COR-L47 (cell line): ENCODE measurements at regions not wholly inside any gene's neighbourhood (a gene's known extent, or its start where the extent isn't known, plus 50 kb on each side); places are given as distances from the start of the nearest gene placed in this dataset.

ENCODE experiments used
- DNase-seq: peaks from one replicate; lab custom pipeline; 2025; lab: John Stamatoyannopoulos, UW

- no peak for DNase-seq
These were observed 196.4 kb upstream of the ACVR2A start for GRCh38 chr2:147648471-147648870.

GRCh38 chr2:147647816-147648215, 197.0 kb upstream of the ACVR2A start:
- DNase-seq: no peak

GRCh38 chr2:147646818-147647468, 197.9 kb upstream of the ACVR2A start:
- DNase-seq: no peak

GRCh38 chr2:147644491-147644890, 200.3 kb upstream of the ACVR2A start:
- no peak for DNase-seq

GRCh38 chr2:147642765-147643164, 202.1 kb upstream of the ACVR2A start:
- DNase-seq: no peak

- DNase-seq: no peak
These were observed 203.2 kb upstream of the ACVR2A start for GRCh38 chr2:147641651-147642050.

- no peak for DNase-seq
These were observed 204.9 kb upstream of the ACVR2A start for GRCh38 chr2:147639891-147640290.

GRCh38 chr2:147639386-147639785, 205.4 kb upstream of the ACVR2A start:
- DNase-seq: no peak

- no peak for DNase-seq
These were observed 207.9 kb upstream of the ACVR2A start for GRCh38 chr2:147636886-147637285.

- DNase-seq: no peak
These were observed 208.5 kb upstream of the ACVR2A start for GRCh38 chr2:147636238-147636882.

GRCh38 chr2:147634826-147635225, 210.0 kb upstream of the ACVR2A start:
- no peak for DNase-seq

- DNase-seq: no peak
These were observed 212.6 kb upstream of the ACVR2A start for GRCh38 chr2:147632198-147632597.

- no peak for DNase-seq
These were observed 213.5 kb upstream of the ACVR2A start for GRCh38 chr2:147631294-147631693.

GRCh38 chr2:147630585-147630984, 214.2 kb upstream of the ACVR2A start:
- DNase-seq: no peak

- no peak for DNase-seq
These were observed 215.8 kb upstream of the ACVR2A start for GRCh38 chr2:147628971-147629421.

- DNase-seq: no peak
These were observed 221.5 kb upstream of the ACVR2A start for GRCh38 chr2:147623328-147623727.

GRCh38 chr2:147621656-147622197, 223.1 kb upstream of the ACVR2A start:
- no peak for DNase-seq

GRCh38 chr2:147619808-147620207, 225.0 kb upstream of the ACVR2A start:
- no peak for DNase-seq

GRCh38 chr2:147615726-147616125, 229.1 kb upstream of the ACVR2A start:
- DNase-seq: no peak

GRCh38 chr2:147614979-147615470, 229.8 kb upstream of the ACVR2A start:
- no peak for DNase-seq

GRCh38 chr2:147614471-147614870, 230.4 kb upstream of the ACVR2A start:
- DNase-seq: no peak

GRCh38 chr2:147610496-147611040, 234.3 kb upstream of the ACVR2A start:
- no peak for DNase-seq

- DNase-seq: no peak
These were observed 235.5 kb upstream of the ACVR2A start for GRCh38 chr2:147609301-147609700.
